SJCRH30 (cell line): ENCODE measurements at regions not wholly inside any gene's neighbourhood (a gene's known extent, or its start where the extent isn't known, plus 50 kb on each side); places are given as distances from the start of the nearest gene placed in this dataset.

Source experiments
- DNase-seq, 2 experiments: peaks; one replicate each; pipeline ENCODE4 v3.0.0-alpha.2; 2015 to 2020
- H3K27ac ChIP-seq: fragments of 250-450 bp; sonication (Bioruptor Pico); 2 replicates; pipeline ENCODE4 v1.5.1; 2020; ENCODE audit warnings: mild to moderate bottlenecking, moderate library complexity
- H3K27me3 ChIP-seq: fragments of 250-450 bp; sonication (Bioruptor Pico); 2 replicates; pipeline ENCODE4 v1.5.1; 2020; ENCODE audit warnings: mild to moderate bottlenecking, moderate library complexity
- H3K36me3 ChIP-seq: fragments of 250-450 bp; sonication (Bioruptor Pico); 2 replicates; pipeline ENCODE4 v1.5.1; 2020; ENCODE audit warnings: mild to moderate bottlenecking, moderate library complexity
- H3K4me1 ChIP-seq: fragments of 250-450 bp; sonication (Bioruptor Pico); 2 replicates; pipeline ENCODE4 v1.5.1; 2020; ENCODE audit warnings: mild to moderate bottlenecking, moderate library complexity
- H3K4me3 ChIP-seq: fragments of 250-450 bp; sonication (Bioruptor Pico); 2 replicates; pipeline ENCODE4 v1.5.1; 2020; ENCODE audit warnings: mild to moderate bottlenecking, moderate library complexity
- H3K9me3 ChIP-seq: fragments of 250-450 bp; sonication (Bioruptor Pico); replicated peaks from 2 replicates; pipeline ENCODE4 v1.5.1; 2020; ENCODE audit warnings: mild to moderate bottlenecking, moderate library complexity

- DNase-seq, result no peak
These were observed 270.1 kb downstream of the STK31 start for GRCh38 chr7:23980081-23980480.

GRCh38 chr7:23981314-23981713 lies 271.3 kb downstream of the STK31 start:
- DNase-seq, result no peak

More at GRCh38 chr7:23980081-23980480, 270.1 kb downstream of the STK31 start:
- Histone ChIP-seq H3K4me1 (no peaks in the 10 kb centered on the region), H3K27ac (no peak overlapping the region), H3K36me3 (no peaks in the 10 kb centered on the region), H3K9me3 (no peaks in the 10 kb centered on the region), H3K4me3 (no peak overlapping the region), H3K27me3 (no peaks in the 10 kb centered on the region)

GRCh38 chr7:23981758-23982157 lies 271.7 kb downstream of the STK31 start:
- Histone ChIP-seq H3K9me3 (no peaks in the 10 kb centered on the region), H3K27ac (no peak overlapping the region), H3K27me3 (no peaks in the 10 kb centered on the region), H3K4me3 (no peak overlapping the region), H3K36me3 (no peaks in the 10 kb centered on the region), H3K4me1 (no peaks in the 10 kb centered on the region)
- no peak for DNase-seq

More at GRCh38 chr7:23981314-23981713, 271.3 kb downstream of the STK31 start:
- Histone ChIP-seq H3K27ac (no peak overlapping the region), H3K36me3 (no peaks in the 10 kb centered on the region), H3K27me3 (no peaks in the 10 kb centered on the region), H3K4me1 (no peaks in the 10 kb centered on the region), H3K9me3 (no peaks in the 10 kb centered on the region), H3K4me3 (no peak overlapping the region)

GRCh38 chr7:24005517-24005916 lies 278.5 kb upstream of the NPY start:
- DNase-seq, result no peak
- H3K27me3 ChIP-seq, result no peaks in the 10 kb centered on the region
- H3K9me3 ChIP-seq, result no peaks in the 10 kb centered on the region; the same call in 1 of the 2 replicates
- H3K36me3 ChIP-seq, result no peaks in the 10 kb centered on the region
- H3K4me1 ChIP-seq, result no peaks in the 10 kb centered on the region
- H3K27ac ChIP-seq, result no peak overlapping the region
- no peak overlapping the region for H3K4me3 ChIP-seq

- no peaks in the 10 kb centered on the region for H3K36me3 ChIP-seq
- H3K9me3 ChIP-seq, result no peaks in the 10 kb centered on the region; the same call in 1 of the 2 replicates
- H3K4me1 ChIP-seq, result no peaks in the 10 kb centered on the region
- no peak for DNase-seq
- H3K27ac ChIP-seq, result no peak overlapping the region
- H3K4me3 ChIP-seq, result no peak overlapping the region
- no peaks in the 10 kb centered on the region for H3K27me3 ChIP-seq
These were observed 273.5 kb upstream of the NPY start for GRCh38 chr7:24010495-24010894.

GRCh38 chr7:24017519-24017918 lies 266.5 kb upstream of the NPY start:
- Histone ChIP-seq H3K36me3 (no peaks in the 10 kb centered on the region), H3K4me1 (peaks cover 4% of the 10 kb centered on the region), H3K4me3 (no peak overlapping the region)

GRCh38 chr7:24018331-24018730 lies 265.7 kb upstream of the NPY start:
- Histone ChIP-seq H3K4me3 (no peak overlapping the region), H3K4me1 (peaks cover 4% of the 10 kb centered on the region), H3K9me3 (no peaks in the 10 kb centered on the region; the same call in 1 of the 2 replicates), H3K27ac (no peak overlapping the region), H3K27me3 (no peaks in the 10 kb centered on the region), H3K36me3 (no peaks in the 10 kb centered on the region)
- DNase-seq, result no peak

More at GRCh38 chr7:24017519-24017918, 266.5 kb upstream of the NPY start:
- DNase-seq, result no peak
- Histone ChIP-seq H3K27me3 (no peaks in the 10 kb centered on the region), H3K9me3 (no peaks in the 10 kb centered on the region; the same call in 1 of the 2 replicates), H3K27ac (no peak overlapping the region)

GRCh38 chr7:24019841-24020240 lies 264.1 kb upstream of the NPY start:
- H3K4me1 ChIP-seq, result peaks cover 14% of the 10 kb centered on the region
- H3K36me3 ChIP-seq, result no peaks in the 10 kb centered on the region
- no peak overlapping the region for H3K4me3 ChIP-seq
- no peak overlapping the region for H3K27ac ChIP-seq
- DNase-seq, result no peak
- H3K27me3 ChIP-seq, result no peaks in the 10 kb centered on the region
- no peaks in the 10 kb centered on the region for H3K9me3 ChIP-seq

- Histone ChIP-seq H3K4me3 (peak overlapping the region; percentile 33), H3K27ac (peak overlapping the region; percentile 88)
- peak; percentile 78 to 88 for DNase-seq
These were observed 259.5 kb upstream of the NPY start for GRCh38 chr7:24024276-24025068.

GRCh38 chr7:24025094-24025493 lies 258.9 kb upstream of the NPY start:
- DNase-seq, result peak; percentile 60 to 87

More at GRCh38 chr7:24024276-24025068, 259.5 kb upstream of the NPY start:
- Histone ChIP-seq H3K4me1 (peaks cover 27% of the 10 kb centered on the region), H3K9me3 (no peaks in the 10 kb centered on the region), H3K27me3 (no peaks in the 10 kb centered on the region), H3K36me3 (no peaks in the 10 kb centered on the region)

GRCh38 chr7:24025765-24026164 lies 258.2 kb upstream of the NPY start:
- H3K9me3 ChIP-seq, result no peaks in the 10 kb centered on the region
- H3K36me3 ChIP-seq, result no peaks in the 10 kb centered on the region
- H3K4me3 ChIP-seq, result no peak overlapping the region
- H3K4me1 ChIP-seq, result peaks cover 27% of the 10 kb centered on the region
- peak in 1 of 2 experiments; percentile 33 for DNase-seq
- H3K27me3 ChIP-seq, result no peaks in the 10 kb centered on the region
- peak overlapping the region; percentile 88 for H3K27ac ChIP-seq

More at GRCh38 chr7:24025094-24025493, 258.9 kb upstream of the NPY start:
- Histone ChIP-seq H3K4me1 (peaks cover 27% of the 10 kb centered on the region), H3K27ac (peak overlapping the region; percentile 88), H3K27me3 (no peaks in the 10 kb centered on the region), H3K4me3 (peak overlapping the region; percentile 33), H3K36me3 (no peaks in the 10 kb centered on the region), H3K9me3 (no peaks in the 10 kb centered on the region)

- no peak for DNase-seq
- H3K27ac ChIP-seq, result no peak overlapping the region
- no peaks in the 10 kb centered on the region for H3K9me3 ChIP-seq
- H3K36me3 ChIP-seq, result no peaks in the 10 kb centered on the region
- H3K27me3 ChIP-seq, result no peaks in the 10 kb centered on the region
- peaks cover 27% of the 10 kb centered on the region for H3K4me1 ChIP-seq
- no peak overlapping the region for H3K4me3 ChIP-seq
These were observed 257.6 kb upstream of the NPY start for GRCh38 chr7:24026351-24026750.

GRCh38 chr7:24029068-24029467 lies 254.9 kb upstream of the NPY start:
- H3K36me3 ChIP-seq, result no peaks in the 10 kb centered on the region
- no peak for DNase-seq
- no peak overlapping the region for H3K4me3 ChIP-seq
- H3K4me1 ChIP-seq, result peaks cover 19% of the 10 kb centered on the region
- H3K27ac ChIP-seq, result no peak overlapping the region
- no peaks in the 10 kb centered on the region for H3K9me3 ChIP-seq
- H3K27me3 ChIP-seq, result no peaks in the 10 kb centered on the region

- H3K4me1 ChIP-seq, result peaks cover 9% of the 10 kb centered on the region
- no peak overlapping the region for H3K27ac ChIP-seq
- H3K36me3 ChIP-seq, result no peaks in the 10 kb centered on the region
- no peaks in the 10 kb centered on the region for H3K9me3 ChIP-seq
- no peaks in the 10 kb centered on the region for H3K27me3 ChIP-seq
- DNase-seq, result no peak
- H3K4me3 ChIP-seq, result no peak overlapping the region
These were observed 249.7 kb upstream of the NPY start for GRCh38 chr7:24034251-24034650.

GRCh38 chr7:24035366-24036032 lies 248.5 kb upstream of the NPY start:
- Histone ChIP-seq H3K27me3 (no peaks in the 10 kb centered on the region), H3K27ac (no peak overlapping the region), H3K4me1 (peaks cover 20% of the 10 kb centered on the region), H3K36me3 (no peaks in the 10 kb centered on the region), H3K4me3 (no peak overlapping the region), H3K9me3 (no peaks in the 10 kb centered on the region)
- no peak for DNase-seq
